ENCODE measurements at regions not wholly inside any gene's neighbourhood (a gene's known extent, or its start where the extent isn't known, plus 50 kb on each side); places are given as distances from the start of the nearest gene placed in this dataset.

- TF ChIP-seq POLR2A (IDR thresholded peaks at IDR 0.05), result no peak
- TF ChIP-seq CTCF (IDR thresholded peaks at IDR 0.05), result no peak
Observed at GRCh38 chr17:72446118-72446517, 325.3 kb downstream of the SOX9 start.

All from ovary (tissue), 3 donors.